ENCODE measurements at regions not wholly inside any gene's neighbourhood (a gene's known extent, or its start where the extent isn't known, plus 50 kb on each side); places are given as distances from the start of the nearest gene placed in this dataset.

- H3K9me3 ChIP-seq (ENCODE audit: insufficient read depth, low read length), result no peaks in the 10 kb centered on the region
- no peak for TF ChIP-seq YY1 (IDR thresholded peaks at IDR 0.05; ENCODE audit: insufficient read depth, insufficient read length)
- TF ChIP-seq ZNF274 (IDR thresholded peaks at IDR 0.05; ENCODE audit: low read depth, low read length), result no peak
- TF ChIP-seq SUZ12 (IDR thresholded peaks at IDR 0.05; ENCODE audit: extremely low read depth, insufficient read depth, insufficient read length), result no peak
- H3K27me3 ChIP-seq (ENCODE audit: insufficient read depth, insufficient read length), result no peaks in the 10 kb centered on the region
- no peaks in the 10 kb centered on the region for H3K36me3 ChIP-seq (ENCODE audit: insufficient read depth, insufficient read length, low read length)
- no peak for DNase-seq (ENCODE audit: low read depth, low spot score)
- peaks cover 6% of the 10 kb centered on the region for H3K4me1 ChIP-seq (ENCODE audit: insufficient read depth, insufficient read length)
- H3K4me3 ChIP-seq (ENCODE audit: insufficient read length, low read depth), result no peak overlapping the region
- H3K9ac ChIP-seq (ENCODE audit: insufficient read length, low read depth), result no peak overlapping the region
Observed at GRCh38 chr11:79668575-79668974, 227.7 kb upstream of the TENM4 start.

GRCh38 chr11:79667380-79667779 is 226.6 kb upstream of the TENM4 start:
- no peak overlapping the region for H3K9ac ChIP-seq (ENCODE audit: insufficient read length, low read depth)
- no peak overlapping the region for H3K4me3 ChIP-seq (ENCODE audit: insufficient read length, low read depth)
- no peaks in the 10 kb centered on the region for H3K9me3 ChIP-seq (ENCODE audit: insufficient read depth, low read length)
- TF ChIP-seq YY1 (IDR thresholded peaks at IDR 0.05; ENCODE audit: insufficient read depth, insufficient read length), result no peak
- no peak for TF ChIP-seq ZNF274 (IDR thresholded peaks at IDR 0.05; ENCODE audit: low read depth, low read length)
- no peak for TF ChIP-seq SUZ12 (IDR thresholded peaks at IDR 0.05; ENCODE audit: extremely low read depth, insufficient read depth, insufficient read length)
- H3K36me3 ChIP-seq (ENCODE audit: insufficient read depth, insufficient read length, low read length), result no peaks in the 10 kb centered on the region
- peaks cover 6% of the 10 kb centered on the region for H3K4me1 ChIP-seq (ENCODE audit: insufficient read depth, insufficient read length)
- DNase-seq (ENCODE audit: low read depth, low spot score), result no peak
- no peaks in the 10 kb centered on the region for H3K27me3 ChIP-seq (ENCODE audit: insufficient read depth, insufficient read length)

- TF ChIP-seq YY1 (IDR thresholded peaks at IDR 0.05; ENCODE audit: insufficient read depth, insufficient read length) (no peak), SUZ12 (IDR thresholded peaks at IDR 0.05; ENCODE audit: extremely low read depth, insufficient read depth, insufficient read length) (no peak), ZNF274 (IDR thresholded peaks at IDR 0.05; ENCODE audit: low read depth, low read length) (no peak)
- no peak for DNase-seq (ENCODE audit: low read depth, low spot score)
Observed at GRCh38 chr11:79663017-79663416, 222.2 kb upstream of the TENM4 start.

GRCh38 chr11:79661373-79661772 is 220.5 kb upstream of the TENM4 start:
- DNase-seq (ENCODE audit: low read depth, low spot score), result no peak
- H3K9ac ChIP-seq (ENCODE audit: insufficient read length, low read depth), result no peak overlapping the region
- no peaks in the 10 kb centered on the region for H3K27me3 ChIP-seq (ENCODE audit: insufficient read depth, insufficient read length)
- H3K36me3 ChIP-seq (ENCODE audit: insufficient read depth, insufficient read length, low read length), result no peaks in the 10 kb centered on the region
- no peak overlapping the region for H3K4me3 ChIP-seq (ENCODE audit: insufficient read length, low read depth)
- TF ChIP-seq ZNF274 (IDR thresholded peaks at IDR 0.05; ENCODE audit: low read depth, low read length) (no peak), YY1 (IDR thresholded peaks at IDR 0.05; ENCODE audit: insufficient read depth, insufficient read length) (no peak), SUZ12 (IDR thresholded peaks at IDR 0.05; ENCODE audit: extremely low read depth, insufficient read depth, insufficient read length) (no peak)
- no peaks in the 10 kb centered on the region for H3K9me3 ChIP-seq (ENCODE audit: insufficient read depth, low read length)
- H3K4me1 ChIP-seq (ENCODE audit: insufficient read depth, insufficient read length), result no peaks in the 10 kb centered on the region

More at GRCh38 chr11:79663017-79663416, 222.2 kb upstream of the TENM4 start:
- Histone ChIP-seq H3K4me1 (ENCODE audit: insufficient read depth, insufficient read length) (peaks cover 4% of the 10 kb centered on the region), H3K27me3 (ENCODE audit: insufficient read depth, insufficient read length) (no peaks in the 10 kb centered on the region), H3K36me3 (ENCODE audit: insufficient read depth, insufficient read length, low read length) (no peaks in the 10 kb centered on the region), H3K9ac (ENCODE audit: insufficient read length, low read depth) (no peak overlapping the region), H3K4me3 (ENCODE audit: insufficient read length, low read depth) (no peak overlapping the region), H3K9me3 (ENCODE audit: insufficient read depth, low read length) (no peaks in the 10 kb centered on the region)

GRCh38 chr11:79648766-79649520 is 208.1 kb upstream of the TENM4 start:
- no peak for DNase-seq (ENCODE audit: low read depth, low spot score)

GRCh38 chr11:79637219-79637618 is 196.4 kb upstream of the TENM4 start:
- Histone ChIP-seq H3K4me1 (ENCODE audit: insufficient read depth, insufficient read length) (no peaks in the 10 kb centered on the region), H3K9ac (ENCODE audit: insufficient read length, low read depth) (no peak overlapping the region), H3K4me3 (ENCODE audit: insufficient read length, low read depth) (no peak overlapping the region), H3K27me3 (ENCODE audit: insufficient read depth, insufficient read length) (no peaks in the 10 kb centered on the region), H3K36me3 (ENCODE audit: insufficient read depth, insufficient read length, low read length) (no peaks in the 10 kb centered on the region), H3K9me3 (ENCODE audit: insufficient read depth, low read length) (no peaks in the 10 kb centered on the region)
- no peak for TF ChIP-seq ZNF274 (IDR thresholded peaks at IDR 0.05; ENCODE audit: low read depth, low read length)
- no peak for TF ChIP-seq YY1 (IDR thresholded peaks at IDR 0.05; ENCODE audit: insufficient read depth, insufficient read length)
- no peak for TF ChIP-seq SUZ12 (IDR thresholded peaks at IDR 0.05; ENCODE audit: extremely low read depth, insufficient read depth, insufficient read length)
- no peak for DNase-seq (ENCODE audit: low read depth, low spot score)

More at GRCh38 chr11:79648766-79649520, 208.1 kb upstream of the TENM4 start:
- TF ChIP-seq YY1 (IDR thresholded peaks at IDR 0.05; ENCODE audit: insufficient read depth, insufficient read length), result no peak
- no peak for TF ChIP-seq SUZ12 (IDR thresholded peaks at IDR 0.05; ENCODE audit: extremely low read depth, insufficient read depth, insufficient read length)
- no peak for TF ChIP-seq ZNF274 (IDR thresholded peaks at IDR 0.05; ENCODE audit: low read depth, low read length)
- Histone ChIP-seq H3K27me3 (ENCODE audit: insufficient read depth, insufficient read length) (no peaks in the 10 kb centered on the region), H3K4me1 (ENCODE audit: insufficient read depth, insufficient read length) (peaks cover 6% of the 10 kb centered on the region), H3K4me3 (ENCODE audit: insufficient read length, low read depth) (no peak overlapping the region), H3K9me3 (ENCODE audit: insufficient read depth, low read length) (no peaks in the 10 kb centered on the region), H3K36me3 (ENCODE audit: insufficient read depth, insufficient read length, low read length) (no peaks in the 10 kb centered on the region), H3K9ac (ENCODE audit: insufficient read length, low read depth) (no peak overlapping the region)

- no peak overlapping the region for H3K9ac ChIP-seq (ENCODE audit: insufficient read length, low read depth)
- no peaks in the 10 kb centered on the region for H3K4me1 ChIP-seq (ENCODE audit: insufficient read depth, insufficient read length)
- H3K27me3 ChIP-seq (ENCODE audit: insufficient read depth, insufficient read length), result no peaks in the 10 kb centered on the region
- no peak overlapping the region for H3K4me3 ChIP-seq (ENCODE audit: insufficient read length, low read depth)
- H3K9me3 ChIP-seq (ENCODE audit: insufficient read depth, low read length), result no peaks in the 10 kb centered on the region
- DNase-seq (ENCODE audit: low read depth, low spot score), result no peak
- no peaks in the 10 kb centered on the region for H3K36me3 ChIP-seq (ENCODE audit: insufficient read depth, insufficient read length, low read length)
- TF ChIP-seq ZNF274 (IDR thresholded peaks at IDR 0.05; ENCODE audit: low read depth, low read length), result no peak
- no peak for TF ChIP-seq YY1 (IDR thresholded peaks at IDR 0.05; ENCODE audit: insufficient read depth, insufficient read length)
- no peak for TF ChIP-seq SUZ12 (IDR thresholded peaks at IDR 0.05; ENCODE audit: extremely low read depth, insufficient read depth, insufficient read length)
Observed at GRCh38 chr11:79634905-79635304, 194.1 kb upstream of the TENM4 start.
